WTC11 (cell line): ENCODE measurements at regions not wholly inside any gene's neighbourhood (a gene's known extent, or its start where the extent isn't known, plus 50 kb on each side); places are given as distances from the start of the nearest gene placed in this dataset.

Source experiments
- ATAC-seq: fragments of 200-7000 bp; cut with Tn5 transposase; 2 replicates; pipeline ENCODE4 v1.10.0; 2021; ENCODE audit warnings: mild to moderate bottlenecking, moderate library complexity
- CTCF ChIA-PET: fragments of 300-600 bp; sonication (Branson Sonifier 250); formaldehyde crosslinking; loops from one replicate; lab custom pipeline; 2021; ENCODE audit warnings: antibody characterized with exemption; lab: Charles Lee
- POLR2A ChIA-PET: fragments of 350-600 bp; sonication (Branson Sonifier 250); formaldehyde crosslinking; loops from one replicate; lab custom pipeline; 2021; ENCODE audit warnings: antibody characterized with exemption; lab: Charles Lee
- DNase-seq: peaks from one replicate; pipeline ENCODE4 v3.0.0; 2021; ENCODE audit warnings: low spot score
- H3K27ac Mint-ChIP-seq: 2 replicates; pipeline ENCODE4 v1.8.0; 2021; ENCODE audit warnings: mixed read lengths
- H3K27me3 Mint-ChIP-seq: 2 replicates; pipeline ENCODE4 v1.8.0; 2021; ENCODE audit warnings: low read depth, mild to moderate bottlenecking, moderate library complexity, mixed read lengths
- H3K36me3 Mint-ChIP-seq: 2 replicates; pipeline ENCODE4 v1.8.0; 2021; ENCODE audit warnings: mixed read lengths
- H3K4me1 Mint-ChIP-seq: 2 replicates; pipeline ENCODE4 v1.8.0; 2022; ENCODE audit warnings: mixed read lengths
- H3K4me3 Mint-ChIP-seq: 2 replicates; pipeline ENCODE4 v1.8.0; 2021; ENCODE audit warnings: mild to moderate bottlenecking, moderate library complexity, mixed read lengths
- H3K9me3 Mint-ChIP-seq: 2 replicates; pipeline ENCODE4 v1.8.0; 2021; ENCODE audit warnings: mixed read lengths
- CBFB ChIP-seq: sonication (generic); formaldehyde crosslinking; IDR thresholded peaks from 2 replicates; pipeline ENCODE4 v1.8.1; 2022; ENCODE audit warnings: mild to moderate bottlenecking, low read depth, missing genetic modification reagents
- JUN ChIP-seq: sonication (generic); formaldehyde crosslinking; IDR thresholded peaks from 2 replicates; pipeline ENCODE4 v1.8.0; 2023; ENCODE audit warnings: mild to moderate bottlenecking, missing genetic modification reagents
- OVOL2 ChIP-seq: fragments of 250-450 bp; sonication (Bioruptor Pico); IDR thresholded peaks from 2 replicates; pipeline ENCODE4 v1.9.0; 2021; ENCODE audit warnings: mild to moderate bottlenecking, borderline replicate concordance
- SMAD4 ChIP-seq: sonication (generic); formaldehyde crosslinking; IDR thresholded peaks from 2 replicates; pipeline ENCODE4 v1.8.0; 2022; ENCODE audit warnings: mild to moderate bottlenecking, missing genetic modification reagents
- SOX15 ChIP-seq: fragments of 250-450 bp; sonication (Bioruptor Pico); IDR thresholded peaks from 2 replicates; pipeline ENCODE4 v1.9.0; 2021; ENCODE audit warnings: mild to moderate bottlenecking
- USF1 ChIP-seq: sonication (generic); formaldehyde crosslinking; IDR thresholded peaks from 2 replicates; pipeline ENCODE4 v1.8.0; 2022; ENCODE audit warnings: mild to moderate bottlenecking, missing genetic modification reagents
- ZMAT4 ChIP-seq: fragments of 250-450 bp; sonication (Bioruptor Pico); IDR thresholded peaks from 2 replicates; pipeline ENCODE4 v1.9.0; 2021; ENCODE audit warnings: mild to moderate bottlenecking
- ZNF121 ChIP-seq: sonication (generic); formaldehyde crosslinking; IDR thresholded peaks from 2 replicates; pipeline ENCODE4 v1.8.0; 2023; ENCODE audit warnings: missing genetic modification reagents
- ZSCAN18 ChIP-seq: fragments of 250-450 bp; sonication (Bioruptor Pico); IDR thresholded peaks from 2 replicates; pipeline ENCODE4 v2.1.2; 2022; ENCODE audit warnings: mild to moderate bottlenecking, moderate library complexity
- TF ChIP-seq, protein P1 (sequence below): sonication (generic); formaldehyde crosslinking; IDR thresholded peaks from 2 replicates; pipeline ENCODE4 v1.8.0; 2022; ENCODE audit warnings: mild to moderate bottlenecking, missing genetic modification reagents
- TF ChIP-seq, protein P2 (sequence below): sonication (generic); formaldehyde crosslinking; IDR thresholded peaks from 2 replicates; pipeline ENCODE4 v1.8.1; 2022; ENCODE audit warnings: low read depth, mild to moderate bottlenecking, moderate library complexity, missing genetic modification reagents, borderline replicate concordance
- TF ChIP-seq, protein P3 (sequence below): sonication (generic); formaldehyde crosslinking; IDR thresholded peaks from 2 replicates; pipeline ENCODE4 v1.8.0; 2022; ENCODE audit warnings: mild to moderate bottlenecking, missing genetic modification reagents
- TF ChIP-seq, protein P4 (sequence below): fragments of 200-600 bp; IDR thresholded peaks from 2 replicates; pipeline ENCODE4 v1.8.0; 2022; ENCODE audit warnings: antibody characterized with exemption
- TF ChIP-seq, protein P5 (sequence below): sonication (generic); formaldehyde crosslinking; IDR thresholded peaks from 2 replicates; pipeline ENCODE4 v1.8.0; 2022; ENCODE audit warnings: missing genetic modification reagents

GRCh38 chr2:189379287-189379630 lies 62.0 kb upstream of the WDR75 start (continued):
- TF ChIP-seq, protein P1, sequence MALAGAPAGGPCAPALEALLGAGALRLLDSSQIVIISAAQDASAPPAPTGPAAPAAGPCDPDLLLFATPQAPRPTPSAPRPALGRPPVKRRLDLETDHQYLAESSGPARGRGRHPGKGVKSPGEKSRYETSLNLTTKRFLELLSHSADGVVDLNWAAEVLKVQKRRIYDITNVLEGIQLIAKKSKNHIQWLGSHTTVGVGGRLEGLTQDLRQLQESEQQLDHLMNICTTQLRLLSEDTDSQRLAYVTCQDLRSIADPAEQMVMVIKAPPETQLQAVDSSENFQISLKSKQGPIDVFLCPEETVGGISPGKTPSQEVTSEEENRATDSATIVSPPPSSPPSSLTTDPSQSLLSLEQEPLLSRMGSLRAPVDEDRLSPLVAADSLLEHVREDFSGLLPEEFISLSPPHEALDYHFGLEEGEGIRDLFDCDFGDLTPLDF (CRISPR knock-in tag) = no peak
- TF ChIP-seq, protein P2, sequence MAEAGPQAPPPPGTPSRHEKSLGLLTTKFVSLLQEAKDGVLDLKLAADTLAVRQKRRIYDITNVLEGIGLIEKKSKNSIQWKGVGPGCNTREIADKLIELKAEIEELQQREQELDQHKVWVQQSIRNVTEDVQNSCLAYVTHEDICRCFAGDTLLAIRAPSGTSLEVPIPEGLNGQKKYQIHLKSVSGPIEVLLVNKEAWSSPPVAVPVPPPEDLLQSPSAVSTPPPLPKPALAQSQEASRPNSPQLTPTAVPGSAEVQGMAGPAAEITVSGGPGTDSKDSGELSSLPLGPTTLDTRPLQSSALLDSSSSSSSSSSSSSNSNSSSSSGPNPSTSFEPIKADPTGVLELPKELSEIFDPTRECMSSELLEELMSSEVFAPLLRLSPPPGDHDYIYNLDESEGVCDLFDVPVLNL (CRISPR knock-in tag) = no peak
- TF ChIP-seq, protein P3, sequence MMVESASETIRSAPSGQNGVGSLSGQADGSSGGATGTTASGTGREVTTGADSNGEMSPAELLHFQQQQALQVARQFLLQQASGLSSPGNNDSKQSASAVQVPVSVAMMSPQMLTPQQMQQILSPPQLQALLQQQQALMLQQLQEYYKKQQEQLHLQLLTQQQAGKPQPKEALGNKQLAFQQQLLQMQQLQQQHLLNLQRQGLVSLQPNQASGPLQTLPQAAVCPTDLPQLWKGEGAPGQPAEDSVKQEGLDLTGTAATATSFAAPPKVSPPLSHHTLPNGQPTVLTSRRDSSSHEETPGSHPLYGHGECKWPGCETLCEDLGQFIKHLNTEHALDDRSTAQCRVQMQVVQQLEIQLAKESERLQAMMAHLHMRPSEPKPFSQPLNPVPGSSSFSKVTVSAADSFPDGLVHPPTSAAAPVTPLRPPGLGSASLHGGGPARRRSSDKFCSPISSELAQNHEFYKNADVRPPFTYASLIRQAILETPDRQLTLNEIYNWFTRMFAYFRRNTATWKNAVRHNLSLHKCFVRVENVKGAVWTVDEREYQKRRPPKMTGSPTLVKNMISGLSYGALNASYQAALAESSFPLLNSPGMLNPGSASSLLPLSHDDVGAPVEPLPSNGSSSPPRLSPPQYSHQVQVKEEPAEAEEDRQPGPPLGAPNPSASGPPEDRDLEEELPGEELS (CRISPR knock-in tag) = no peak
- no peak for TF ChIP-seq ZMAT4 (CRISPR knock-in tag)
- TF ChIP-seq OVOL2 (CRISPR knock-in tag) = no peak
- TF ChIP-seq, protein P4, sequence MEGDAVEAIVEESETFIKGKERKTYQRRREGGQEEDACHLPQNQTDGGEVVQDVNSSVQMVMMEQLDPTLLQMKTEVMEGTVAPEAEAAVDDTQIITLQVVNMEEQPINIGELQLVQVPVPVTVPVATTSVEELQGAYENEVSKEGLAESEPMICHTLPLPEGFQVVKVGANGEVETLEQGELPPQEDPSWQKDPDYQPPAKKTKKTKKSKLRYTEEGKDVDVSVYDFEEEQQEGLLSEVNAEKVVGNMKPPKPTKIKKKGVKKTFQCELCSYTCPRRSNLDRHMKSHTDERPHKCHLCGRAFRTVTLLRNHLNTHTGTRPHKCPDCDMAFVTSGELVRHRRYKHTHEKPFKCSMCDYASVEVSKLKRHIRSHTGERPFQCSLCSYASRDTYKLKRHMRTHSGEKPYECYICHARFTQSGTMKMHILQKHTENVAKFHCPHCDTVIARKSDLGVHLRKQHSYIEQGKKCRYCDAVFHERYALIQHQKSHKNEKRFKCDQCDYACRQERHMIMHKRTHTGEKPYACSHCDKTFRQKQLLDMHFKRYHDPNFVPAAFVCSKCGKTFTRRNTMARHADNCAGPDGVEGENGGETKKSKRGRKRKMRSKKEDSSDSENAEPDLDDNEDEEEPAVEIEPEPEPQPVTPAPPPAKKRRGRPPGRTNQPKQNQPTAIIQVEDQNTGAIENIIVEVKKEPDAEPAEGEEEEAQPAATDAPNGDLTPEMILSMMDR = no peak
- TF ChIP-seq CBFB = no peak
- TF ChIP-seq USF1 = no peak
- TF ChIP-seq, protein P5, sequence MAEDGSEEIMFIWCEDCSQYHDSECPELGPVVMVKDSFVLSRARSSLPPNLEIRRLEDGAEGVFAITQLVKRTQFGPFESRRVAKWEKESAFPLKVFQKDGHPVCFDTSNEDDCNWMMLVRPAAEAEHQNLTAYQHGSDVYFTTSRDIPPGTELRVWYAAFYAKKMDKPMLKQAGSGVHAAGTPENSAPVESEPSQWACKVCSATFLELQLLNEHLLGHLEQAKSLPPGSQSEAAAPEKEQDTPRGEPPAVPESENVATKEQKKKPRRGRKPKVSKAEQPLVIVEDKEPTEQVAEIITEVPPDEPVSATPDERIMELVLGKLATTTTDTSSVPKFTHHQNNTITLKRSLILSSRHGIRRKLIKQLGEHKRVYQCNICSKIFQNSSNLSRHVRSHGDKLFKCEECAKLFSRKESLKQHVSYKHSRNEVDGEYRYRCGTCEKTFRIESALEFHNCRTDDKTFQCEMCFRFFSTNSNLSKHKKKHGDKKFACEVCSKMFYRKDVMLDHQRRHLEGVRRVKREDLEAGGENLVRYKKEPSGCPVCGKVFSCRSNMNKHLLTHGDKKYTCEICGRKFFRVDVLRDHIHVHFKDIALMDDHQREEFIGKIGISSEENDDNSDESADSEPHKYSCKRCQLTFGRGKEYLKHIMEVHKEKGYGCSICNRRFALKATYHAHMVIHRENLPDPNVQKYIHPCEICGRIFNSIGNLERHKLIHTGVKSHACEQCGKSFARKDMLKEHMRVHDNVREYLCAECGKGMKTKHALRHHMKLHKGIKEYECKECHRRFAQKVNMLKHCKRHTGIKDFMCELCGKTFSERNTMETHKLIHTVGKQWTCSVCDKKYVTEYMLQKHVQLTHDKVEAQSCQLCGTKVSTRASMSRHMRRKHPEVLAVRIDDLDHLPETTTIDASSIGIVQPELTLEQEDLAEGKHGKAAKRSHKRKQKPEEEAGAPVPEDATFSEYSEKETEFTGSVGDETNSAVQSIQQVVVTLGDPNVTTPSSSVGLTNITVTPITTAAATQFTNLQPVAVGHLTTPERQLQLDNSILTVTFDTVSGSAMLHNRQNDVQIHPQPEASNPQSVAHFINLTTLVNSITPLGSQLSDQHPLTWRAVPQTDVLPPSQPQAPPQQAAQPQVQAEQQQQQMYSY (CRISPR knock-in tag) = no peak
- no peak for TF ChIP-seq SMAD4 (CRISPR knock-in tag)

GRCh38 chr2:189379731-189380261 lies 61.5 kb upstream of the WDR75 start:
- ATAC-seq = no peak
- CTCF ChIA-PET = no interaction called here

More at GRCh38 chr2:189379731-189380261, 61.5 kb upstream of the WDR75 start:
- TF ChIP-seq, protein P3 (CRISPR knock-in tag) = no peak
- TF ChIP-seq JUN (no peak), ZSCAN18 (CRISPR knock-in tag) (no peak), SOX15 (no peak), ZNF121 (CRISPR knock-in tag) (no peak)
- no peaks in the 10 kb centered on the region for H3K9me3 Mint-ChIP-seq
- no peak for DNase-seq
- peaks cover 29% of the 10 kb centered on the region for H3K4me1 Mint-ChIP-seq
- H3K4me3 Mint-ChIP-seq = no peak overlapping the region
- POLR2A ChIA-PET = no interaction called here
- H3K27me3 Mint-ChIP-seq = no peaks in the 10 kb centered on the region
- no peak overlapping the region for H3K27ac Mint-ChIP-seq
- H3K36me3 Mint-ChIP-seq = no peaks in the 10 kb centered on the region
